ENCODE measurements at regions not wholly inside any gene's neighbourhood (a gene's known extent, or its start where the extent isn't known, plus 50 kb on each side); places are given as distances from the start of the nearest gene placed in this dataset.

DNA sequence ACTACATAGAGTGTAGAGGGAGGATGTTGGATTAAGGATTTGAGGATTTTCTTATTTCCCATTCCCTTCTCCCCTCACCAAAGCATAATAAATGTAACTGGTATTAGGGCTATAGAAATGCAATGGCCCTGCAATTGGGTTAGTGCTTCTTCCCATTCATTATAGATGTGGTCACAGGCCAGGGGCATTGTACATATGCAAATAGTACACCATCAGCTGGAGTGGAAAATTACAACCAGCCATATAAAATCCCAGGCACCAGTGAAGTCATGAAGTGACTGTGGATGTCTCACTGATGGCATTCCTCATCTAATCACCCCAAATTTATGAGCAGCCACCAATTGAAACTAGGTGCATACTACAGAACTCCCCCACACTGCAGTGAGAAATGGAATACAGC, 105.9 kb downstream of the PLK2 start:
- Histone ChIP-seq H3K27me3 (replicated peaks in 1 of 7) (no peaks in the 10 kb centered on the region), H3K4me1 (no peaks in the 10 kb centered on the region), H3K9me3 (peaks cover 0 to 6% (median 0%) of the 10 kb centered on the region in 8 donors), H3K36me3 (no peaks in the 10 kb centered on the region), H3K4me3 (no peak overlapping the region), H3K27ac (no peak overlapping the region)
- TF ChIP-seq POLR2AphosphoS5 (IDR thresholded peaks at IDR 0.05) (no peak), POLR2A (IDR thresholded peaks at IDR 0.05) (no peak)
- TF ChIP-seq, protein P1, sequence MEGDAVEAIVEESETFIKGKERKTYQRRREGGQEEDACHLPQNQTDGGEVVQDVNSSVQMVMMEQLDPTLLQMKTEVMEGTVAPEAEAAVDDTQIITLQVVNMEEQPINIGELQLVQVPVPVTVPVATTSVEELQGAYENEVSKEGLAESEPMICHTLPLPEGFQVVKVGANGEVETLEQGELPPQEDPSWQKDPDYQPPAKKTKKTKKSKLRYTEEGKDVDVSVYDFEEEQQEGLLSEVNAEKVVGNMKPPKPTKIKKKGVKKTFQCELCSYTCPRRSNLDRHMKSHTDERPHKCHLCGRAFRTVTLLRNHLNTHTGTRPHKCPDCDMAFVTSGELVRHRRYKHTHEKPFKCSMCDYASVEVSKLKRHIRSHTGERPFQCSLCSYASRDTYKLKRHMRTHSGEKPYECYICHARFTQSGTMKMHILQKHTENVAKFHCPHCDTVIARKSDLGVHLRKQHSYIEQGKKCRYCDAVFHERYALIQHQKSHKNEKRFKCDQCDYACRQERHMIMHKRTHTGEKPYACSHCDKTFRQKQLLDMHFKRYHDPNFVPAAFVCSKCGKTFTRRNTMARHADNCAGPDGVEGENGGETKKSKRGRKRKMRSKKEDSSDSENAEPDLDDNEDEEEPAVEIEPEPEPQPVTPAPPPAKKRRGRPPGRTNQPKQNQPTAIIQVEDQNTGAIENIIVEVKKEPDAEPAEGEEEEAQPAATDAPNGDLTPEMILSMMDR (IDR thresholded peaks at IDR 0.05 in 8 of 11, conservative IDR thresholded peaks at IDR 0.05 in 3 of 11): no peak
- intact Hi-C loops (cut with DNase I; ENCODE audit: low total_unique reads): no loop called here
- no peak for DNase-seq

DNA sequence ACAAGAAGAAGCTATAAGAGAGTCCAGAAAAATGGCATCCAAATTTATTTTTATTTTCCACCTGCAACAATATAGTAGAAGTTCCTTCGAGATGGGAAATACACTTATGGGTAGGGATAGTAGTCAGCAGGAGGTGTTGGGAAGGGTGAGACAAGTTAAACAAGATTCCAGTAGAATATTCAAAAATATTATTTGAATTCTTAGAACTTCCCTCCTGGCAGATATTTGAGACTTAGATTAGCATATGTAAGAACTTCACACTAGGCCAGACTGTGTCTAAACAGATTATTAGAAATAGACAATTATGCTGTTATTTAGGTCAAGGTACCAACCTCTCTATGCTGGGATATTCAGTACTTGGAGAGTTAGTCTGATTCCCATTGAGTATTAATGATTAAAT, 108.7 kb downstream of the PLK2 start:
- Histone ChIP-seq H3K4me1 (no peaks in the 10 kb centered on the region), H3K4me3 (no peak overlapping the region), H3K27me3 (replicated peaks in 1 of 7) (no peaks in the 10 kb centered on the region), H3K27ac (no peak overlapping the region), H3K9me3 (peaks cover 0 to 12% (median 3%) of the 10 kb centered on the region in 8 donors), H3K36me3 (no peaks in the 10 kb centered on the region)
- TF ChIP-seq POLR2A (IDR thresholded peaks at IDR 0.05) (no peak), POLR2AphosphoS5 (IDR thresholded peaks at IDR 0.05) (no peak)
- TF ChIP-seq, protein P1 (IDR thresholded peaks at IDR 0.05 in 8 of 11, conservative IDR thresholded peaks at IDR 0.05 in 3 of 11): no peak
- DNase-seq: no peak
- intact Hi-C loops (cut with DNase I; ENCODE audit: low total_unique reads): no loop called here
- 0 to 95% (median 41%) methylated on average over 1 of the region's 1 CpG for WGBS, 5 donors

DNA sequence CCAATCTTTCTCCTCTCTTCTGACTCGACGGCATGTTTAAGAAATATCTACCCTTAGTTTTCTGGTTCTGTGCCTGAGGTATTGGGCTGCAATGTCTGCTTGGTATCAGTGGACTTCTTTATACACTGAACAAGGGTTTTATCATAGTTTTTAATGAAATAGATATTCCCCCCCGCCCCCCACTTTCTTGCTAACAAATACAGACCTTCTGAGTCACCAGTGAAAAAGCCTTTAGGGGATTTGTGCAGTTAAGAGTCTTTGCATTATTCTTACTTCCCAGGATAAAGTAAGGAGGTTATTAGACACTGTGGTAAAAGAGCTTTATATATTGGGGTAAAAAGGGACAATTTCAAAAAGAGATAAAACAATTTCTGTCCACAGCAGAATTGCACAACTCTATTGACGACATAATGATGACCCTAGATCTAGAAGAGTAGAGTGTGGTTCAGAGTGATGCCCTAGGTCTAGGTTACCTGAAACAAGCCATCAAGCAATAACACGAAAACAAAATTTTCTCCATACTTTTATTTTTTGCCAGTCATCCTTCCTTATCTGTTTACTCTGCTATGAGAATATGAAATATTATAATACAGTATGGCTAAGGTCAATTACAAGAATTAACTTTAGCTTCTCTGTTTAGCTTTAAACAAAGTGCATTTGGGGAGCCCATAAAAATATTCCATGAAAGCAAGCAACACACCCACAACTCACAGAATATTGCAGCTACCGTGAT, 110.7 kb downstream of the PLK2 start:
- WGBS, 5 donors: 85 to 95% (median 89%) methylated on average over 6 of the region's 6 CpGs
- Histone ChIP-seq H3K27ac (no peak overlapping the region), H3K4me3 (no peak overlapping the region), H3K9me3 (peaks cover 0 to 14% (median 3%) of the 10 kb centered on the region in 8 donors), H3K27me3 (replicated peaks in 1 of 7) (no peaks in the 10 kb centered on the region), H3K36me3 (no peaks in the 10 kb centered on the region), H3K4me1 (no peaks in the 10 kb centered on the region)
- no peak for DNase-seq
- TF ChIP-seq POLR2A (IDR thresholded peaks at IDR 0.05): no peak
- no peak for TF ChIP-seq POLR2AphosphoS5 (IDR thresholded peaks at IDR 0.05)
- TF ChIP-seq, protein P1 (IDR thresholded peaks at IDR 0.05 in 8 of 11, conservative IDR thresholded peaks at IDR 0.05 in 3 of 11): no peak
- intact Hi-C loops (cut with DNase I; ENCODE audit: low total_unique reads): no loop called here

DNA sequence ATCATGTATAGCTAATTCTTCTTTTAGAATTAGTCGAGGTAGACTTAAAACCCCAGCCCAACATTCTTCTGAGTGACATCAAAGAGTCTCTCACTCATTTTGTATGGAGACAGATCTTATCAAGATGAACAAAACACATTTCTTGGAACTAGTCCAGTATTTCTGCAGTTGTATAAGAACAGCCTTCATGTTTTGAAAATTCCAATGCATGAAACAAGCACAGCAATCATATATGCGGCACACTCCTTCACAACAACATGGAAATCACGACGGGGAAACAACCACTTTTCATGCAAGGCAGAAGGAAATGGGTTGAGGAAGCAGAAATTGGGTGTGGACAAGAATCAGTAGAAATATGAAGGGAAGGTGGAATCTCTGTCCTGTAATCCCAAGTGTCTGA, 113.8 kb downstream of the PLK2 start:
- WGBS, 5 donors: 60 to 71% (median 61%) methylated on average over 4 of the region's 4 CpGs
- Histone ChIP-seq H3K4me3 (no peak overlapping the region), H3K27me3 (replicated peaks in 1 of 7) (no peaks in the 10 kb centered on the region), H3K9me3 (peaks cover 0 to 14% (median 3%) of the 10 kb centered on the region in 8 donors), H3K4me1 (no peaks in the 10 kb centered on the region), H3K27ac (no peak overlapping the region), H3K36me3 (no peaks in the 10 kb centered on the region)
- no peak for DNase-seq
- TF ChIP-seq, protein P1 (IDR thresholded peaks at IDR 0.05 in 8 of 11, conservative IDR thresholded peaks at IDR 0.05 in 3 of 11): no peak
- TF ChIP-seq POLR2A (IDR thresholded peaks at IDR 0.05): no peak
- TF ChIP-seq POLR2AphosphoS5 (IDR thresholded peaks at IDR 0.05): no peak
- intact Hi-C loops (cut with DNase I; ENCODE audit: low total_unique reads): no loop called here

Measured in spleen (tissue), 11 donors.